ENCODE measurements at regions not wholly inside any gene's neighbourhood (a gene's known extent, or its start where the extent isn't known, plus 50 kb on each side); places are given as distances from the start of the nearest gene placed in this dataset.
"Not testable (repeated sequence)": the region's sequence is repeated elsewhere in the genome, so short reads cannot be mapped to it uniquely, and the experiment has no call there.

GRCh38 chr1:221591250-221591649 is 150.6 kb downstream of the DUSP10 start:
- intact Hi-C loops (cut with micrococcal nuclease); H3K27ac ChIP-seq (ENCODE audit: insufficient read depth, low read depth, low read length); H3K4me3 ChIP-seq (replicated peaks in 1 of 3; ENCODE audit: insufficient read depth in 1 of 3, low read depth in 1 of 3, low read length in 3 of 3); H3K27me3 ChIP-seq (ENCODE audit: control insufficient read depth in 2 of 2, insufficient read depth in 2 of 2, low read length in 2 of 2); DNase-seq (ENCODE audit: low read depth, low spot score); dilution Hi-C loops (cut with MboI; ENCODE audit: extremely low pct_ligation_motif_present, low sequenced_read_pairs); H3K9me1 ChIP-seq (replicated peaks; ENCODE audit: control insufficient read depth, extremely low read depth, insufficient read depth, low read length); BruUV-seq (replicated peaks); POLR2A ChIA-PET; H4K20me1 ChIP-seq (replicated peaks; ENCODE audit: control insufficient read depth, extremely low read depth, insufficient read depth, low read length); H3K4me2 ChIP-seq (ENCODE audit: insufficient read depth, low read length); H3K36me3 ChIP-seq (ENCODE audit: control insufficient read depth in 2 of 2, extremely low read depth in 1 of 2, insufficient read depth in 2 of 2, low read length in 2 of 2); H3K4me1 ChIP-seq (ENCODE audit: control insufficient read depth, extremely low read depth, insufficient read depth, low read length); CTCF ChIA-PET; H3K9me3 ChIP-seq (replicated peaks; ENCODE audit: control insufficient read depth, insufficient read depth, low read length); FAIRE-seq; H3K9ac ChIP-seq (replicated peaks; ENCODE audit: extremely low read depth, insufficient read depth, low read length); H3K79me2 ChIP-seq (ENCODE audit: control insufficient read depth, insufficient read depth, low read length); H2AFZ ChIP-seq (ENCODE audit: low read depth, low read length): not testable (repeated sequence)

- no peak overlapping the region for H3K9ac ChIP-seq (replicated peaks; ENCODE audit: extremely low read depth, insufficient read depth, low read length)
- no peaks in the 10 kb centered on the region for H3K9me1 ChIP-seq (replicated peaks; ENCODE audit: control insufficient read depth, extremely low read depth, insufficient read depth, low read length)
- intact Hi-C loops (cut with micrococcal nuclease) (no loop called here), dilution Hi-C loops (cut with MboI; ENCODE audit: extremely low pct_ligation_motif_present, low sequenced_read_pairs) (no loop called here)
- H2AFZ ChIP-seq (ENCODE audit: low read depth, low read length): no peak overlapping the region
- H3K4me2 ChIP-seq (ENCODE audit: insufficient read depth, low read length): no peak overlapping the region
- TF ChIP-seq FOS (IDR thresholded peaks at IDR 0.05; ENCODE audit: borderline replicate concordance, insufficient read depth, low read length): no peak
- no peak for TF ChIP-seq MAX (IDR thresholded peaks at IDR 0.05; ENCODE audit: insufficient read depth, insufficient read length)
- TF ChIP-seq GATA2 (IDR thresholded peaks at IDR 0.05; ENCODE audit: insufficient read depth, insufficient read length, low read depth, low read length): no peak
- TF ChIP-seq POLR2A (IDR thresholded peaks at IDR 0.05; ENCODE audit: low read depth, low read length): no peak
- no peak for TF ChIP-seq EZH2 (IDR thresholded peaks at IDR 0.05; ENCODE audit: borderline replicate concordance, low read depth, low read length, severe bottlenecking)
- no peak for TF ChIP-seq POLR2AphosphoS5 (IDR thresholded peaks at IDR 0.05; ENCODE audit: insufficient read depth, low read depth, low read length)
- no peak for TF ChIP-seq JUN (IDR thresholded peaks at IDR 0.05; ENCODE audit: borderline replicate concordance, insufficient read depth, insufficient read length, low read depth)
- TF ChIP-seq MYC (IDR thresholded peaks at IDR 0.05; ENCODE audit: low read depth, low read length): no peak
- no peak for TF ChIP-seq CTCF (IDR thresholded peaks at IDR 0.05; ENCODE audit: extremely low read depth in 1 of 2, insufficient read depth in 1 of 2, low read depth in 1 of 2, low read length in 2 of 2)
- H3K4me3 ChIP-seq (replicated peaks in 1 of 3; ENCODE audit: insufficient read depth in 1 of 3, low read depth in 1 of 3, low read length in 3 of 3): no peak overlapping the region
- no peaks in the 10 kb centered on the region for H3K36me3 ChIP-seq (ENCODE audit: control insufficient read depth in 2 of 2, extremely low read depth in 1 of 2, insufficient read depth in 2 of 2, low read length in 2 of 2)
- no peaks in the 10 kb centered on the region for H4K20me1 ChIP-seq (replicated peaks; ENCODE audit: control insufficient read depth, extremely low read depth, insufficient read depth, low read length)
- POLR2A ChIA-PET: no interaction called here
- no peak for FAIRE-seq
- H3K27ac ChIP-seq (ENCODE audit: insufficient read depth, low read depth, low read length): no peak overlapping the region
- no peaks in the 10 kb centered on the region for H3K4me1 ChIP-seq (ENCODE audit: control insufficient read depth, extremely low read depth, insufficient read depth, low read length)
- no TSS peak for BruUV-seq (replicated peaks)
- no peaks in the 10 kb centered on the region for H3K27me3 ChIP-seq (ENCODE audit: control insufficient read depth in 2 of 2, insufficient read depth in 2 of 2, low read length in 2 of 2)
- no peaks in the 10 kb centered on the region for H3K9me3 ChIP-seq (replicated peaks; ENCODE audit: control insufficient read depth, insufficient read depth, low read length)
- DNase-seq (ENCODE audit: low read depth, low spot score): no peak
- CTCF ChIA-PET: no interaction called here
- H3K79me2 ChIP-seq (ENCODE audit: control insufficient read depth, insufficient read depth, low read length): no peaks in the 10 kb centered on the region
These were observed 147.3 kb downstream of the DUSP10 start for GRCh38 chr1:221594576-221594975.
